HG03520 (cell line): ENCODE measurements at regions not wholly inside any gene's neighbourhood (a gene's known extent, or its start where the extent isn't known, plus 50 kb on each side); places are given as distances from the start of the nearest gene placed in this dataset.

Experiments used
- ATAC-seq: cut with Tn5 transposase; IDR thresholded peaks from one replicate; pipeline ENCODE4 v1.9.1; 2021; ENCODE audit warnings: mild to moderate bottlenecking, moderate library complexity; ENCODE audit not compliant: unreplicated experiment

- no peak for ATAC-seq
These were observed 53.4 kb upstream of the RALGAPA2 start for GRCh38 chr20:20765696-20766365.

GRCh38 chr20:20763650-20764049 lies 51.2 kb upstream of the RALGAPA2 start:
- no peak for ATAC-seq
